ENCODE measurements at regions not wholly inside any gene's neighbourhood (a gene's known extent, or its start where the extent isn't known, plus 50 kb on each side); places are given as distances from the start of the nearest gene placed in this dataset.

DNA sequence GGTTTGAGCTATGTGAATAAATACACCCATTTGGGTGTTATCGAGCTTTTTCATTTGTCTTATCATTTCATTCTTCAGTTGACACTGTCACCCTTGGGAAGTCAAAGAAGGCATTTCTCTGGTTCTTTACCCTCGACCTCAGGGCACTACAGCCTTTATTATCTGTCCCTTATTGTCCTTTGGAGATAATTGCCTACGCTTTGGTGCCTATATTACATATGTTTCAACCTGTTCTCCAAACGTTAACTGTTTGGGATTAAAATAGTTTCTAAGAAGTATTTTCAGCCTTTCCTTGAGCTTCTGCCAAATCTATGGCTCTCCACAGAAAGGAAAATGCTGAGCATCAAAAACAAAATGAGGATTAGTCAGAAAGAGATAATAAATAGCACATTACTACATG, 395.4 kb upstream of the ADAMTS9 start:
- TF ChIP-seq POLR2A (IDR thresholded peaks at IDR 0.05): no peak
- TF ChIP-seq CTCF (IDR thresholded peaks at IDR 0.05): no peak
- no peak for TF ChIP-seq POLR2AphosphoS5 (IDR thresholded peaks at IDR 0.05)
- no peak for TF ChIP-seq EP300 (IDR thresholded peaks at IDR 0.05)

All from gastroesophageal sphincter (tissue), 3 donors.